ENCODE measurements at regions not wholly inside any gene's neighbourhood (a gene's known extent, or its start where the extent isn't known, plus 50 kb on each side); places are given as distances from the start of the nearest gene placed in this dataset.

DNA sequence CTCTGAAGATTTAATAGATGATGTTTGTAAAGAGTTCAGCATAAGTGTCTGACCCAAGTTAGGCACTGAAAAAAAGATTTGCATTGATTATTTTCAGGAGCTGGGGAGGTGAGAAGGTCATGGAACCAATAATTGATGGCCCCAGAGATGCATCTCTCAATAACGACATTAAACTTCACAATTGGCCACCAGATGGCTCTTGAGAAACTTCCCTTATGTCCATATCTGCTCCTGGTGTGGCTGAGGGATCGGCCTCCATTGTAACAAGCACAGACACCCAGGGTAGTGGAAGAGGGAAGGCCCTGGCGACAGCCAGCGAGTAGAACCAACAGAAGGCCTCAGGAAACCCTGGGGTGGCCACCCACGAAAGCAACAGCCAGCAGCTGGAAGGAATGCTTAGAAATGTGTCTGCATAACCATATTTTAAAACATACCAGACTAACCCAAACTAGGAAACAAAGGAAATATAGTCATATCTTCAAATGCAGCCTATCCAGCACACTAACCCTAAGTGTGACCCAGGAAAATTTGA, 536.7 kb downstream of the SOX2 start:
- intact Hi-C loops (cut with DNase I): no loop called here
- no peaks in the 10 kb centered on the region for H3K27me3 ChIP-seq (ENCODE audit: control insufficient read depth, insufficient read depth, low read length)
- H3K9ac ChIP-seq (ENCODE audit: low read length in 3 of 3): no peak overlapping the region
- H3K27ac ChIP-seq (ENCODE audit: low read depth in 2 of 2, low read length in 2 of 2): no peak overlapping the region
- no peaks in the 10 kb centered on the region for H3K9me3 ChIP-seq (ENCODE audit: control insufficient read depth in 2 of 3, insufficient read depth in 1 of 3, low read length in 3 of 3)
- DNase-seq: no peak
- FAIRE-seq: no peak
- TF ChIP-seq CTCF (IDR thresholded peaks at IDR 0.05; ENCODE audit: borderline replicate concordance, extremely low read depth, insufficient read depth): no peak
- no peaks in the 10 kb centered on the region for H3K4me1 ChIP-seq (ENCODE audit: control insufficient read depth in 2 of 3, insufficient read depth in 2 of 3, low read depth in 1 of 3, low read length in 3 of 3)
- no peaks in the 10 kb centered on the region for H3K36me3 ChIP-seq (ENCODE audit: control insufficient read depth in 2 of 3, insufficient read depth in 3 of 3, low read length in 3 of 3)
- H3K4me3 ChIP-seq (ENCODE audit: low read length in 3 of 3): no peak overlapping the region

DNA sequence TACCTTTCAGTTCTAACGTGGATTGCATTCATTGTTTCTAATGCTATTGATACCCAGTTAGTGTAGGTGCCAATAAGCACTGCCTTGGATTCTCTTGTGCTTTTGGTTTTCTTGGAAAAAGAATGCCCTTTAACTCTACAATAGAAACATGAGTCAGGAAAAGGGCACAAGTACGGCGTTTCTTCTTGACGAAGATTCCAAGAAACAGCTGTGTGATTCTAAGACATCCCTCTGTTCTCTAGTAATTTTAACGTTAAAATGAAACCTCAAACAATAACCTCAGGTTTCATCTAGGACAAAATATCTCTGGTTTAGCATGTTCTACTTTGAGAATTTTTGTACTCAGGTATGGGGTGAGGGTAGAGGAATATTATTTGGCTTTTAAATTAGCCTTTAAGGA, 540.5 kb upstream of the ATP11B start:
- intact Hi-C loops (cut with DNase I): no loop called here
- no peak overlapping the region for H3K9ac ChIP-seq (ENCODE audit: low read length in 3 of 3)
- no peaks in the 10 kb centered on the region for H3K36me3 ChIP-seq (ENCODE audit: control insufficient read depth in 2 of 3, insufficient read depth in 3 of 3, low read length in 3 of 3)
- TF ChIP-seq CTCF (IDR thresholded peaks at IDR 0.05; ENCODE audit: borderline replicate concordance, extremely low read depth, insufficient read depth): no peak
- no peaks in the 10 kb centered on the region for H3K27me3 ChIP-seq (ENCODE audit: control insufficient read depth, insufficient read depth, low read length)
- H3K4me3 ChIP-seq (ENCODE audit: low read length in 3 of 3): no peak overlapping the region
- H3K27ac ChIP-seq (ENCODE audit: low read depth in 2 of 2, low read length in 2 of 2): no peak overlapping the region
- DNase-seq: no peak
- no peak for FAIRE-seq
- H3K9me3 ChIP-seq (ENCODE audit: control insufficient read depth in 2 of 3, insufficient read depth in 1 of 3, low read length in 3 of 3): no peaks in the 10 kb centered on the region
- H3K4me1 ChIP-seq (ENCODE audit: control insufficient read depth in 2 of 3, insufficient read depth in 2 of 3, low read depth in 1 of 3, low read length in 3 of 3): no peaks in the 10 kb centered on the region

- intact Hi-C loops (cut with DNase I): no loop called here
- no peak overlapping the region for H3K4me3 ChIP-seq (ENCODE audit: low read length in 3 of 3)
- no peak overlapping the region for H3K9ac ChIP-seq (ENCODE audit: low read length in 3 of 3)
- H3K27ac ChIP-seq (ENCODE audit: low read depth in 2 of 2, low read length in 2 of 2): no peak overlapping the region
- H3K9me3 ChIP-seq (ENCODE audit: control insufficient read depth in 2 of 3, insufficient read depth in 1 of 3, low read length in 3 of 3): no peaks in the 10 kb centered on the region
- TF ChIP-seq CTCF (IDR thresholded peaks at IDR 0.05; ENCODE audit: borderline replicate concordance, extremely low read depth, insufficient read depth): no peak
- H3K36me3 ChIP-seq (ENCODE audit: control insufficient read depth in 2 of 3, insufficient read depth in 3 of 3, low read length in 3 of 3): no peaks in the 10 kb centered on the region
- H3K27me3 ChIP-seq (ENCODE audit: control insufficient read depth, insufficient read depth, low read length): no peaks in the 10 kb centered on the region
- no peaks in the 10 kb centered on the region for H3K4me1 ChIP-seq (ENCODE audit: control insufficient read depth in 2 of 3, insufficient read depth in 2 of 3, low read depth in 1 of 3, low read length in 3 of 3)
- FAIRE-seq (no peak), DNase-seq (no peak)
Observed at GRCh38 chr3:182255158-182255557, 538.1 kb upstream of the ATP11B start.

- no peaks in the 10 kb centered on the region for H3K9me3 ChIP-seq (ENCODE audit: control insufficient read depth in 2 of 3, insufficient read depth in 1 of 3, low read length in 3 of 3)
- H3K4me3 ChIP-seq (ENCODE audit: low read length in 3 of 3): no peak overlapping the region
- no peak for FAIRE-seq
- TF ChIP-seq CTCF (IDR thresholded peaks at IDR 0.05; ENCODE audit: borderline replicate concordance, extremely low read depth, insufficient read depth): no peak
- intact Hi-C loops (cut with DNase I): no loop called here
- H3K27ac ChIP-seq (ENCODE audit: low read depth in 2 of 2, low read length in 2 of 2): no peak overlapping the region
- H3K4me1 ChIP-seq (ENCODE audit: control insufficient read depth in 2 of 3, insufficient read depth in 2 of 3, low read depth in 1 of 3, low read length in 3 of 3): no peaks in the 10 kb centered on the region
- H3K9ac ChIP-seq (ENCODE audit: low read length in 3 of 3): no peak overlapping the region
- DNase-seq: no peak
- no peaks in the 10 kb centered on the region for H3K36me3 ChIP-seq (ENCODE audit: control insufficient read depth in 2 of 3, insufficient read depth in 3 of 3, low read length in 3 of 3)
- H3K27me3 ChIP-seq (ENCODE audit: control insufficient read depth, insufficient read depth, low read length): no peaks in the 10 kb centered on the region
Observed at GRCh38 chr3:182257361-182257760, 535.9 kb upstream of the ATP11B start.

Data from kidney (tissue), 13 donors.